ENCODE measurements at regions not wholly inside any gene's neighbourhood (a gene's known extent, or its start where the extent isn't known, plus 50 kb on each side); places are given as distances from the start of the nearest gene placed in this dataset.

DNA sequence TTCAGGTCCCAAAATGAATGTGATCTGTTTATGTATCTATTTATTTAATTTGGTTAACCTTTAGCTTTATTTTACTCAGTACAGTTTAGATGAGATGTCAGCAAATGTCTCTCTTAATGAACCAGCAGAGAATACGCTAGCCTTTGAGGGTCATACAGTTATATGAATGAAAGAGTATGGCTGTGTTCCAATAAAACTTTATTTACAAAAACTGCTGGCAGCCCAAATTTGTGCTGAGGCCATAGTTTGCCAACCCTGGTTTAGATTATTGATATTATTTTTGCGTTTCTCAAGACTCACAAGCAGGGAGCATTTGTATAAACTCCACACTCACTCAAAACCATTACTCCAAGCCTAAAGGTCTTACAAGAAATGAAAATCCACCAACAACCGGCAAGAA, 323.4 kb upstream of the NRP1 start:
- Histone ChIP-seq H3K14ac (ENCODE audit: insufficient read length) (no peak overlapping the region), H2AK5ac (ENCODE audit: low read depth, low read length) (no peak overlapping the region), H3K4me2 (ENCODE audit: insufficient read depth in 1 of 2, low read depth in 2 of 2, low read length in 2 of 2) (no peak overlapping the region), H2BK15ac (ENCODE audit: low read length) (no peak overlapping the region), H2BK5ac (ENCODE audit: low read depth, low read length) (no peak overlapping the region), H4K5ac (ENCODE audit: insufficient read length, low read depth, low read length) (no peak overlapping the region), H2BK20ac (ENCODE audit: low read length) (no peak overlapping the region), H3K9ac (replicated peaks in 1 of 4; ENCODE audit: extremely low read depth in 1 of 4, low read depth in 3 of 4, low read length in 3 of 4) (no peak overlapping the region), H3K4me3 (ENCODE audit: extremely low read depth in 1 of 4, insufficient read depth in 2 of 4, low read depth in 3 of 4, low read length in 4 of 4) (no peak overlapping the region), H2BK12ac (ENCODE audit: low read depth, low read length) (no peak overlapping the region), H3K79me2 (ENCODE audit: control insufficient read depth in 1 of 2, insufficient read depth in 2 of 2, low read length in 2 of 2) (no peaks in the 10 kb centered on the region), H4K20me1 (replicated peaks in 1 of 2; ENCODE audit: control insufficient read depth in 1 of 2, insufficient read depth in 2 of 2, low read length in 2 of 2) (no peaks in the 10 kb centered on the region), H4K8ac (ENCODE audit: extremely low read depth, insufficient read depth, low read length) (no peak overlapping the region), H2BK120ac (replicated peaks; ENCODE audit: low read depth, low read length) (no peak overlapping the region), H3K36me3 (ENCODE audit: control insufficient read depth in 2 of 4, insufficient read depth in 4 of 4, low read length in 3 of 4) (no peaks in the 10 kb centered on the region), H3K56ac (replicated peaks; ENCODE audit: insufficient read length, low read depth, low read length) (no peak overlapping the region), H3K18ac (ENCODE audit: extremely low read depth, low read length) (no peak overlapping the region), H3K4me1 (replicated peaks in 1 of 4; ENCODE audit: control insufficient read depth in 3 of 4, insufficient read depth in 4 of 4, low read length in 3 of 4) (peaks cover 0 to 4% (median 1%) of the 10 kb centered on the region in 4 experiments; a peak in 3 of 7 replicates), H2AFZ (ENCODE audit: low read length) (no peak overlapping the region), H3K27ac (ENCODE audit: low read depth, low read length) (no peak overlapping the region), H3K79me1 (ENCODE audit: low read depth, low read length) (no peaks in the 10 kb centered on the region), H3K23ac (ENCODE audit: insufficient read length) (no peak overlapping the region), H4K91ac (replicated peaks; ENCODE audit: insufficient read length, low read length) (no peak overlapping the region), H3K27me3 (replicated peaks in 1 of 4; ENCODE audit: control insufficient read depth in 3 of 4, extremely low read depth in 1 of 4, insufficient read depth in 3 of 4, low read length in 3 of 4) (no peaks in the 10 kb centered on the region), H3K23me2 (ENCODE audit: low read depth, low read length) (no peaks in the 10 kb centered on the region; the same call in 1 of the 2 replicates), H3K9me3 (ENCODE audit: insufficient read depth in 2 of 2, low read depth in 1 of 2, low read length in 1 of 2) (peaks cover 0 to 6% of the 10 kb centered on the region in 2 experiments; a peak in 1 of 4 replicates), H3K4ac (replicated peaks; ENCODE audit: insufficient read length, low read depth, low read length) (no peak overlapping the region)
- ChIA-PET CTCF (ENCODE audit: partially characterized antibody) (no interaction called here), POLR2A (ENCODE audit: partially characterized antibody) (no interaction called here)
- FAIRE-seq (no peak), DNase-seq (ENCODE audit: low read depth in 1 of 2, low spot score in 2 of 2) (no peak)
- WGBS, 2 experiments (ENCODE audit: extremely low coverage in 1 of 2, insufficient coverage in 1 of 2, insufficient read length in 1 of 2, insufficient replicate concordance in 2 of 2, low coverage in 1 of 2, low lambda C conversion rate in 2 of 2, missing lambda C conversion rate in 1 of 2), result 94% methylated on average over 3 of the region's 3 CpGs; no CpG with 5 or more reads in 1 of the 2 experiments
- no peak for TF ChIP-seq KDM1A (IDR thresholded peaks at IDR 0.05; ENCODE audit: borderline replicate concordance, low read length)
- TF ChIP-seq SIRT6 (IDR thresholded peaks at IDR 0.05; ENCODE audit: low read length), result no peak
- TF ChIP-seq E2F6 (IDR thresholded peaks at IDR 0.05), result no peak
- no peak for TF ChIP-seq CBX8 (IDR thresholded peaks at IDR 0.05; ENCODE audit: borderline replicate concordance, low read depth, low read length)
- no peak for TF ChIP-seq RNF2 (IDR thresholded peaks at IDR 0.05; ENCODE audit: borderline replicate concordance, low read depth, low read length, missing control alignments, poor library complexity, severe bottlenecking)
- TF ChIP-seq SAP30 (IDR thresholded peaks at IDR 0.05; ENCODE audit: insufficient read depth, insufficient replicate concordance, low read length), result no peak
- TF ChIP-seq TAF1 (IDR thresholded peaks at IDR 0.05; ENCODE audit: low read depth, low read length), result no peak
- TF ChIP-seq RXRA (IDR thresholded peaks at IDR 0.05; ENCODE audit: insufficient read depth, low read depth, low read length), result no peak
- TF ChIP-seq USF2 (IDR thresholded peaks at IDR 0.05; ENCODE audit: low read length), result no peak
- TF ChIP-seq SP2 (IDR thresholded peaks at IDR 0.05; ENCODE audit: low read length), result no peak

All from H1 (cell line).